Left lung (tissue), 4 donors: ENCODE measurements at regions not wholly inside any gene's neighbourhood (a gene's known extent, or its start where the extent isn't known, plus 50 kb on each side); places are given as distances from the start of the nearest gene placed in this dataset.

ENCODE experiments used
- ATAC-seq: fragments of 200-7000 bp; cut with Tn5 transposase; one replicate; pipeline ENCODE4 v1.9.1; 2020; ENCODE audit warnings: moderate library complexity
- DNase-seq, 4 donors: peaks; one replicate each; pipeline ENCODE4 v3.0.0-alpha.2; 2013 to 2020
- H3K27ac ChIP-seq, 2 donors: fragments of 200-600 bp; sonication (generic) in 1 of 2; one replicate each; pipeline versions ENCODE4 v1.5.0 to v1.8.0; 2020 to 2021
- H3K27me3 ChIP-seq, 2 donors: fragments of 200-600 bp; sonication (generic) in 1 of 2; one replicate each; pipeline versions ENCODE4 v1.5.0 to v1.8.0; 2020 to 2021
- H3K36me3 ChIP-seq, 2 donors: fragments of 200-600 bp; sonication (generic) in 1 of 2; one replicate each; pipeline versions ENCODE4 v1.5.0 to v1.8.0; 2020 to 2021
- H3K4me1 ChIP-seq, 2 donors: fragments of 200-600 bp; one replicate each; pipeline ENCODE4 v1.8.0; 2021
- H3K4me3 ChIP-seq, 2 donors: fragments of 200-600 bp; sonication (generic) in 1 of 2; one replicate each; pipeline versions ENCODE4 v1.5.0 to v1.8.0; 2020 to 2021; ENCODE audit warnings: mild to moderate bottlenecking in 1 of 2
- H3K9me3 ChIP-seq, 2 donors: fragments of 200-600 bp; sonication (generic) in 1 of 2; one replicate each; pipeline versions ENCODE4 v1.5.0 to v1.8.0; 2020 to 2021
- CTCF ChIP-seq, 2 donors: fragments of 200-600 bp; sonication (generic) in 1 of 2; IDR thresholded peaks; one replicate each; pipeline versions ENCODE4 v1.5.0 to v1.8.0; 2021; ENCODE audit warnings: antibody characterized with exemption in 2 of 2
- intact Hi-C, 2 donors: fragments of 100-400 bp; cut with DNase I; formaldehyde crosslinking; loops; one replicate each; pipeline versions ENCODE4 v1.11.2 to v1.14.2; 2022
- donor health status: DM: no; HTN: yes; CAD: no.
- donor health status: DM: no; HTN: no; CAD: no.

- intact Hi-C loops: no loop called here
- H3K4me3 ChIP-seq: no peak overlapping the region
- H3K9me3 ChIP-seq: peaks cover 0 to 15% of the 10 kb centered on the region in 2 donors
- no peak overlapping the region for H3K27ac ChIP-seq
- H3K4me1 ChIP-seq: no peaks in the 10 kb centered on the region
- ATAC-seq: no peak
- H3K27me3 ChIP-seq: no peaks in the 10 kb centered on the region
- no peak for TF ChIP-seq CTCF (IDR thresholded peaks at IDR 0.05)
- no peak for DNase-seq
- no peaks in the 10 kb centered on the region for H3K36me3 ChIP-seq
These were observed 603.1 kb downstream of the POM121L12 start for GRCh38 chr7:53638517-53638916.

- Histone ChIP-seq H3K27ac (no peak overlapping the region), H3K36me3 (no peaks in the 10 kb centered on the region), H3K4me3 (no peak overlapping the region), H3K4me1 (no peaks in the 10 kb centered on the region), H3K27me3 (no peaks in the 10 kb centered on the region), H3K9me3 (peaks cover 0 to 6% of the 10 kb centered on the region in 2 donors)
- intact Hi-C loops: no loop called here
- no peak for DNase-seq
- no peak for TF ChIP-seq CTCF (IDR thresholded peaks at IDR 0.05)
- ATAC-seq: no peak
These were observed 605.7 kb downstream of the POM121L12 start for GRCh38 chr7:53641091-53641490.

- intact Hi-C loops: no loop called here
- ATAC-seq (no peak), DNase-seq (no peak)
- no peak overlapping the region for H3K27ac ChIP-seq
- H3K4me3 ChIP-seq: no peak overlapping the region
- no peak for TF ChIP-seq CTCF (IDR thresholded peaks at IDR 0.05)
- H3K9me3 ChIP-seq: peaks cover 0 to 2% of the 10 kb centered on the region in 2 donors
- no peaks in the 10 kb centered on the region for H3K27me3 ChIP-seq
- H3K4me1 ChIP-seq: no peaks in the 10 kb centered on the region
- no peaks in the 10 kb centered on the region for H3K36me3 ChIP-seq
These were observed 606.9 kb downstream of the POM121L12 start for GRCh38 chr7:53642361-53642760.

- Histone ChIP-seq H3K4me1 (no peaks in the 10 kb centered on the region), H3K4me3 (no peak overlapping the region), H3K9me3 (peaks cover 0 to 2% of the 10 kb centered on the region in 2 donors), H3K27me3 (no peaks in the 10 kb centered on the region), H3K36me3 (no peaks in the 10 kb centered on the region), H3K27ac (no peak overlapping the region)
- DNase-seq (no peak), ATAC-seq (no peak)
- TF ChIP-seq CTCF (IDR thresholded peaks at IDR 0.05): no peak
- intact Hi-C loops: no loop called here
These were observed 607.4 kb downstream of the POM121L12 start for GRCh38 chr7:53642866-53643265.

- no peaks in the 10 kb centered on the region for H3K27me3 ChIP-seq
- H3K9me3 ChIP-seq: peaks cover 0 to 9% of the 10 kb centered on the region in 2 donors
- DNase-seq (no peak), ATAC-seq (no peak)
- H3K4me3 ChIP-seq: no peak overlapping the region
- H3K36me3 ChIP-seq: no peaks in the 10 kb centered on the region
- no peak for TF ChIP-seq CTCF (IDR thresholded peaks at IDR 0.05)
- H3K4me1 ChIP-seq: no peaks in the 10 kb centered on the region
- intact Hi-C loops: no loop called here
- H3K27ac ChIP-seq: no peak overlapping the region
These were observed 621.4 kb downstream of the POM121L12 start for GRCh38 chr7:53656881-53657280.
